ENCODE measurements at regions not wholly inside any gene's neighbourhood (a gene's known extent, or its start where the extent isn't known, plus 50 kb on each side); places are given as distances from the start of the nearest gene placed in this dataset.
A peak's percentile ranks its signal among the peaks of the same experiment; 100 is the strongest.

GRCh38 chr2:153819074-153819473, 52.6 kb upstream of the GALNT13 start:
- no peak for DNase-seq

- DNase-seq = peak; percentile 14
These were observed 52.2 kb upstream of the GALNT13 start for GRCh38 chr2:153819501-153819900.
